AG08395 (cell line): ENCODE measurements at regions not wholly inside any gene's neighbourhood (a gene's known extent, or its start where the extent isn't known, plus 50 kb on each side); places are given as distances from the start of the nearest gene placed in this dataset.
"Not testable (repeated sequence)": the region's sequence is repeated elsewhere in the genome, so short reads cannot be mapped to it uniquely, and the experiment has no call there.

Source experiments
- DNase-seq: peaks from one replicate; pipeline ENCODE4 v3.0.0; 2012; ENCODE audit warnings: mixed read lengths, low spot score

GRCh38 chr3:155995525-155996370 is 124.6 kb upstream of the KCNAB1 start:
- peak; percentile 53 for DNase-seq

- DNase-seq = no peak
Observed at GRCh38 chr3:155996882-155997281, 123.5 kb upstream of the KCNAB1 start.

- not testable (repeated sequence) for DNase-seq
Observed at GRCh38 chr3:155998173-155998572, 122.2 kb upstream of the KCNAB1 start.

GRCh38 chr3:156005736-156006135 is 114.6 kb upstream of the KCNAB1 start:
- no peak for DNase-seq

DNA sequence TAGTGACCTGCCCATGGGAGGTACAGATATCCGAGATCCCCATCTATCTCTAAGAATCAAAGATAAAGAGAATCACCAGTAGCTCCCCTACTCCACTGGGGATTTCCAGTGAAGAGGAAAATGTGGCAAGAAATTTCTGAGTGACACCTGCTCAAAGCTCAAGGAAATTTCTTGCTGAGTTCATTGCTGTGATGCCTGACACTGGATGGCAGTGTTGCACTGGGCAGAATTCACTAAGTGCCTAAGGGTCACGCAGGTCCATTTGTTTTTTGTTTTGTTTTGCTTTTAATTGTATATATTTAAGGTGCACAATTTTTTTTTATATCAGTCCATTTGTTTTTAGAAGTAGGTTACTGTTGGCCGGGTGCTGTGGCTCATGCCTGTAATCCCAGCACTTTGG is 109.5 kb upstream of the KCNAB1 start:
- DNase-seq = no peak

GRCh38 chr3:156014489-156014888 is 105.9 kb upstream of the KCNAB1 start:
- DNase-seq = no peak

- no peak for DNase-seq
Observed at GRCh38 chr3:156016902-156017301, 103.5 kb upstream of the KCNAB1 start.

DNA sequence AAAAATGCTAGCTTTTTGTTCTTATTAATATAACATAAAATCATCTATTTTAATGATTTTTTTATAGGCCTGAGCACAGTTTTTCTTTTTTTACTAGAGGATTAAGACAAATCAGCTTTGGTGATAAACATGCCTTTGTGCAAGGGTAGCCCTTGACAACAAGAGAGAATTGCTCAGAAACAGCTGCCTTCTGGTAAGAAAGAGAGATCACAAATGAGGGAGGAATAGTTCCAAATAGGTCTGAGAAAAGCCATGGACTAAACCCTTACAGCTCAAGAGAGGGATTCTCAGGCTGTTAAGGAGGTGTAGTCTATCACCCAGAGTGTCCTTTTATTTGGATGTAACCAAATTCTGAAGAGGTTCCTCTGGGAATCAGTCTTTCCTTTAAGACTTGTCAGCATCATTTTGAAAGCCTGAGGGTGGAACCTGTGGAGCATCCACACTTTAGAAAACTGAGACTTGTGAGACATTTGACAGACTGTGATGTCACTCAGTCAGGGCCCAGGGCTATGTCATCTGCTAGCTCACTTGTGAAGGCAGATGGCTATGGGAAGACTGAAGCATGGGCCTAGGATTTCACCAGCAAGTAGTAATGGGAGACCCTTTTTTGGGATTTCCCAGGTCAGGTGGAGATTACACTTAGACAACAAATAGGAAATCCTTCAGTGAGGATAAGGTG is 102.9 kb upstream of the KCNAB1 start:
- DNase-seq = no peak

DNA sequence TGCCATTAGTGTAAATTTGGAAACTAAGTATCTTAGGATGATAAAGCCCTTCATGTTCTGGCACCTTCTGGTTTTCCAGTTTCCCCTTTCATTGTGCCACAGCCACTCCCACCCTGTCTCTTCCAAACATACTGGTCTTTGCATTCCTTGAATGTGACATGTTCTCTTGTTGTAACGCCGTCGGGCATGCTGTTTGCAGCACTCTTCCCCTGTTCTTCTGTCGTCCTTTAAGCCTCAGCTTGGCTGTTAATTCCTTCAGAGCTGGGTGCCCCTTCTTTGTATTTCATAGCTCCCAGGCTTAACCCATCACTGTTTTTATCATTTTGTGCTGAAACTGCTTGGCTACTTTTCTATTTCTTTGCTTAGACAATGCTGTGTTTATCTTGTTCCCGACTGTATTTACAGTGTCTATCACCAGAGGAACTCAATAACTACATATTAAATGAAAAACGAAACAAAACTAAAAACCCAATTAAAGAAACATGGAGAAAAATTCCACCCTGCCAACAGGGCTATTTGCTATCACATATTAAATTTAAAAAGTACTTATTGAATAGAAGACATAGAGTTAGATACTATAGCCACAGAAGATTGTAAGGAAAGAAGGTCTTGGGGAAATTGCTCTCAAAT is 95.4 kb upstream of the KCNAB1 start:
- peak; percentile 33 for DNase-seq

GRCh38 chr3:156029208-156029607 is 91.2 kb upstream of the KCNAB1 start:
- no peak for DNase-seq

DNA sequence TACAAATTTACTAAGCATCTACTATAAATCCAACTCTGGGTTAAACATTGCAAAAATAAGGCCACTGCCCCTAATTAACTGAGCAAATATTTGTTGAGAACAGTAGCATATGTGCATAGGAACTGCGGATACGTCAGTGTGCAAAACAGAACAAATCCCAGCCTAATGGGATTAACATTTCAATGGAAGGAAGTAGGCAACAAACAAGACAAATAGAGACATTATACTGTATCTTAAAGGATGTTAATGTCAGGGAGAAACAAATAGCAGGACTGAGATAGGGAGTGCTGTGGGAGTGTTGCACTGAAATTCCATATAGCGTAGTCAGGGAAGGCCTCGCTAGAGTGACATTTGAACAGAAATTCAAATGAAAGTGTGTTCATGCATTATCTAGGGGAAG is 89.7 kb upstream of the KCNAB1 start:
- DNase-seq = no peak

- no peak for DNase-seq
Observed at GRCh38 chr3:156033428-156033827, 87.0 kb upstream of the KCNAB1 start.

DNA sequence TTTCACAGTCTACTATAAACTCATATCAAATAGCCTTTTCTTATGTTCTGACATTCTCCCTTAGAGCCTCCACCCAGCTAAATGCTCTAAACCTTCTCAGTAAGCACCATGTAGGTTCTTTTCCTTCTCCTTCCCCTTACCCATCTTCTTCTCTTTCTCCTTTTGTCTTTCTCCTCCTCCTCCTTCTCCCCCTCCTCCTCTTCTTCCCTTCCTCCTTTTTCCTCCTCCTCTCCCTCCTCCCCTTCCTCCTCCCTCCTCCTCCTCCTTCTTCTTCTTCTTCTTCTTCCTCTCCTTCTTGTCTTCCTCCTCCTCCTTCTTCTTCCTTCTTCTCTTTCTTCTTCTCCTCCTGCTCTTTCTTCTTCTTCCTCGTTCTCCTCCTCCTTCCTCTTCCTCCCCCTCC is 85.2 kb upstream of the KCNAB1 start:
- no peak for DNase-seq

GRCh38 chr3:156036258-156037053 is 83.9 kb upstream of the KCNAB1 start:
- no peak for DNase-seq

GRCh38 chr3:156037356-156037755 is 83.0 kb upstream of the KCNAB1 start:
- no peak for DNase-seq

GRCh38 chr3:156038869-156039268 is 81.5 kb upstream of the KCNAB1 start:
- no peak for DNase-seq

DNA sequence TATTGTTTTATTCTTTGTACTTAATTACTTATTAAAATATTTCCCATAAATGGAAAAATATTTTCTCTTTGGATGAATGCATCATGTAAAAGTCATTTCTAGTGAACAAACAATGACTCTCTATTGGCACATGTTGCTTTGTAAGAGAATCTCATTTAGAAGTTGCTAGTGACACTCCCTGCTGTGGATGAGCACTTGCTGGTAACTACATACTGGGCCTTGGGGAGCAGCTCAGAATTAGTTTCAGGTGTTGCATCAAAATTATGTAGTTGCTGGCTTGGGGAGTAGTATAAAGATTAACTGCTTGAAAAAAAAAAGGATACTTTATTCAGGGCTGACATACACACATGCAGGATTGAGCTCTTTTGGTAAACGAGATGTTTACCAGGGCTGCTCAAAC is 80.3 kb upstream of the KCNAB1 start:
- no peak for DNase-seq

DNA sequence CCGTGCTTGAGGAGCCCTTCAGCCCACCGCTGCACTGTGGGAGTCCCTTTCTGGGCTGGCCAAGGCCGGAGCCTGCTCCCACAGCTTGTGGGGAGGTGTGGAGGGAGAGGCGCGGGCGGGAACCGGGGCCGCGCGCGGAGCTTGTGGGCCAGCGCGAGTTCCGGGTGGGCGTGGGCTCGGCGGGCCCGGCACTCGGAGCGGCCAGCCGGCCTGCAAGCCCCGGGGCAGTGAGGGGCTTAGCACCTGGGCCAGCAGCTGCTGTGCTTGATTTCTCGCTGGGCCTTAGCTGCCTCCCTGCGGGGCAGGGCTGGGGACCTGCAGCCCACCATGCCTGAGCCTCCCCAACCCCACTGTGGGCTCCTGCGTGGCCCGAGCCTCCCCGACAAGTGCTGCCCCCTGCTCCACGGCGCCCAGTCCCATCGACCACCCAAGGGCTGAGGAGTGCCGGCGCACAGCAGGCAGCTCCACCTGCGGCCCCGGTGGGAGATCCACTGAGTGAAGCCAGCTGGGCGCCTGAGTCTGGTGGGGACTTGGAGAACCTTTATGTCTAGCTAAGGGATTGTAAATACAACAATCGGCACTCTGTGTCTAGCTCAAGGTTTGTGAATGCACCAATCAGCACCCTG is 79.0 kb upstream of the KCNAB1 start:
- not testable (repeated sequence) for DNase-seq

DNA sequence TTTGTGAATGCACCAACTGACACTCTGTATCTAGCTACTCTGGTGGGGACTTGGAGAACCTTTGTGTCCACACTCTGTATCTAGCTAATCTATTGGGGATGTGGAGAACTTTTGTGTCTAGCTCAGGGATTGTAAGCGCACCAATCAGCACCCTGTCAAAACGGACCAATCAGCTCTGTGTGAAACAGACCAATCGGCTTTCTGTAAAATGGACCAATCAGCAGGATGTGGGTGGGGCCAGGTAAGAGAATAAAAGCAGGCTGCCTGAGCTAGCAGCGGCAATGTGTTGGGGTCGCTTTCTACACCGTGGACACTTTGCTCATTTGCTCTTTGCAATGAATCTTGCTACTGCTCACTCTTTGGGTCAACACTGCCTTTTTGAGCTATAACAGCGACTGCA is 78.5 kb upstream of the KCNAB1 start:
- DNase-seq = not testable (repeated sequence)

DNA sequence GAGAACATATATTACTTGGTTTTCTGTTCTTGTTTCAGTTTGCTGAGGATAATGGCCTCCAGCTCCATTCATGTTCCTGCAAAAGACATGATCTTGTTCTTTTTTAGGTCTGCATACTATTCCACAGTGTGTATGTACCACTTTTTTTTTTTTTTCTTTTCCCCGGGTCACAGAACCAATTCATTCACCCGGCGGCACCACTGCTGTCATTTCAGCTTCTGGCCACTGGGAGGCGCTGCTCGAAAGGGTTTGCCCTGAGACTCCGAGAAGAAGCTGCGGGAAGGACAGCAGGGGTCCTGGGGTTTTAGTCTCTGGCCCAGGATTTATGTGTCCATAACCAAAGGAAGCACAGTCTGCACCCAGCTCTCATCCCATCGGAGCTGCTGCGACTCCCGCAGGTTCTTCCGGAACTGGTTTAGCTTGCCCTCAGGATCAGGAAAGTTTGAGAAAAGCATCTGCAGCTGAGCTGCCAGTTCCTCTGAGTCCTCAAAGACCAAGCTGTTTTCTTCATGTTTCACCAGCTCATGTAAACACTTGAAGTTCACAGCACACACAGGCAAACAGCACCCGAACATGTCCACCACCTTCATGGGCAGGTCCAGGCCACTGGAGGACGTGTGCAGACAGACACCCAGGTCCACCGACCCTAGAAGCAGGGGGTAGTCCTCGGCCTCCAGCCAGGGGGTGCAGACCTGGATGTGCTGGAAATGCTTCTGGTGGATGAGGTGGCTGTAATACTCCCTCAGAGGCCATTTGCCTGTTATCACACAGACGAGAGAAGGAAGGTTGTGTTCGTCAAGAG is 76.3 kb upstream of the KCNAB1 start:
- DNase-seq = not testable (repeated sequence)

- no peak for DNase-seq
Observed at GRCh38 chr3:156044634-156044975, 75.8 kb upstream of the KCNAB1 start.
